ENCODE measurements at regions not wholly inside any gene's neighbourhood (a gene's known extent, or its start where the extent isn't known, plus 50 kb on each side); places are given as distances from the start of the nearest gene placed in this dataset.

- no peak overlapping the region for H3K9ac ChIP-seq (ENCODE audit: low read depth, low read length)
- peaks cover 3% of the 10 kb centered on the region; the same call in 1 of the 2 replicates for H3K4me1 ChIP-seq (ENCODE audit: insufficient read depth, low read length)
- H3K27me3 ChIP-seq (ENCODE audit: insufficient read depth, low read length): no peaks in the 10 kb centered on the region
- H3K4me3 ChIP-seq (ENCODE audit: low read length): no peak overlapping the region
- no peaks in the 10 kb centered on the region for H3K36me3 ChIP-seq (ENCODE audit: insufficient read depth, low read depth, low read length)
- no peaks in the 10 kb centered on the region for H3K9me3 ChIP-seq (ENCODE audit: insufficient read depth, low read depth, low read length)
- no peak overlapping the region for H3K27ac ChIP-seq (ENCODE audit: low read length)
Observed at GRCh38 chr1:157189986-157190982, 52.1 kb upstream of the ETV3 start.

- Histone ChIP-seq H3K9me3 (ENCODE audit: insufficient read depth, low read depth, low read length) (no peaks in the 10 kb centered on the region), H3K9ac (ENCODE audit: low read depth, low read length) (no peak overlapping the region), H3K4me3 (ENCODE audit: low read length) (no peak overlapping the region), H3K4me1 (ENCODE audit: insufficient read depth, low read length) (peaks cover 3% of the 10 kb centered on the region; the same call in 1 of the 2 replicates), H3K27ac (ENCODE audit: low read length) (no peak overlapping the region), H3K27me3 (ENCODE audit: insufficient read depth, low read length) (no peaks in the 10 kb centered on the region), H3K36me3 (ENCODE audit: insufficient read depth, low read depth, low read length) (no peaks in the 10 kb centered on the region)
Observed at GRCh38 chr1:157189096-157189495, 50.9 kb upstream of the ETV3 start.
